ENCODE measurements at regions not wholly inside any gene's neighbourhood (a gene's known extent, or its start where the extent isn't known, plus 50 kb on each side); places are given as distances from the start of the nearest gene placed in this dataset.

- TF ChIP-seq ARNTL (CRISPR knock-in tag; IDR thresholded peaks at IDR 0.05; ENCODE audit: borderline replicate concordance, low read depth) (no peak), ZFP3 (CRISPR knock-in tag; IDR thresholded peaks at IDR 0.05) (no peak), TCF4 (CRISPR knock-in tag; IDR thresholded peaks at IDR 0.05; ENCODE audit: borderline replicate concordance) (no peak), BACH2 (CRISPR knock-in tag; IDR thresholded peaks at IDR 0.05; ENCODE audit: borderline replicate concordance) (no peak), RARB (CRISPR knock-in tag; IDR thresholded peaks at IDR 0.05) (no peak)
- TF ChIP-seq, protein P1, sequence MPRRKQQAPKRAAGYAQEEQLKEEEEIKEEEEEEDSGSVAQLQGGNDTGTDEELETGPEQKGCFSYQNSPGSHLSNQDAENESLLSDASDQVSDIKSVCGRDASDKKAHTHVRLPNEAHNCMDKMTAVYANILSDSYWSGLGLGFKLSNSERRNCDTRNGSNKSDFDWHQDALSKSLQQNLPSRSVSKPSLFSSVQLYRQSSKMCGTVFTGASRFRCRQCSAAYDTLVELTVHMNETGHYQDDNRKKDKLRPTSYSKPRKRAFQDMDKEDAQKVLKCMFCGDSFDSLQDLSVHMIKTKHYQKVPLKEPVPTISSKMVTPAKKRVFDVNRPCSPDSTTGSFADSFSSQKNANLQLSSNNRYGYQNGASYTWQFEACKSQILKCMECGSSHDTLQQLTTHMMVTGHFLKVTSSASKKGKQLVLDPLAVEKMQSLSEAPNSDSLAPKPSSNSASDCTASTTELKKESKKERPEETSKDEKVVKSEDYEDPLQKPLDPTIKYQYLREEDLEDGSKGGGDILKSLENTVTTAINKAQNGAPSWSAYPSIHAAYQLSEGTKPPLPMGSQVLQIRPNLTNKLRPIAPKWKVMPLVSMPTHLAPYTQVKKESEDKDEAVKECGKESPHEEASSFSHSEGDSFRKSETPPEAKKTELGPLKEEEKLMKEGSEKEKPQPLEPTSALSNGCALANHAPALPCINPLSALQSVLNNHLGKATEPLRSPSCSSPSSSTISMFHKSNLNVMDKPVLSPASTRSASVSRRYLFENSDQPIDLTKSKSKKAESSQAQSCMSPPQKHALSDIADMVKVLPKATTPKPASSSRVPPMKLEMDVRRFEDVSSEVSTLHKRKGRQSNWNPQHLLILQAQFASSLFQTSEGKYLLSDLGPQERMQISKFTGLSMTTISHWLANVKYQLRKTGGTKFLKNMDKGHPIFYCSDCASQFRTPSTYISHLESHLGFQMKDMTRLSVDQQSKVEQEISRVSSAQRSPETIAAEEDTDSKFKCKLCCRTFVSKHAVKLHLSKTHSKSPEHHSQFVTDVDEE (CRISPR knock-in tag; IDR thresholded peaks at IDR 0.05) = no peak
These were observed 451.0 kb upstream of the ZNF507 start for GRCh38 chr19:31894451-31894850.
